ENCODE measurements at regions not wholly inside any gene's neighbourhood (a gene's known extent, or its start where the extent isn't known, plus 50 kb on each side); places are given as distances from the start of the nearest gene placed in this dataset.

DNA sequence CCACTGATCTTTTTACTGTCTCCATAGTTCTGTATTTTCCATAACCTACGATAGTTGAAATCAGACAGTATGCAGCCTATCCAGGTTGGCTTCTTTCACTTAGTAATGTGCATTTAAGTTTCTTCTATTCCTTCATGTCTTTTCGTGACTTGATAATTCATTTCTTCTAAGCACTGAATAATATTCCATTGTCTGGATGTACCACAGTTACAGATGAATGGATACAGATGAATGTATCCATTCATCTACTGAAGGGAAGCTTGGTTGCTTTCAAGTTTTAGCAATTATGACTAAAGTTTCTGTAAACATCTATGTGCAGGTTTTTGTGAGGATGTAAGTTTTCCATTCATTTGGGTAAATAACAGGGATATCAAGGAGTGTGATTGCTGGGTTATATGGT is 124.8 kb downstream of the NSUN3 start:
- H3K9me3 ChIP-seq (ENCODE audit: insufficient read depth, low read length, severe bottlenecking) = no peaks in the 10 kb centered on the region
- TF ChIP-seq EZH2 (IDR thresholded peaks at IDR 0.05; ENCODE audit: borderline replicate concordance, low read depth, low read length, severe bottlenecking) = no peak
- TF ChIP-seq, protein P1, sequence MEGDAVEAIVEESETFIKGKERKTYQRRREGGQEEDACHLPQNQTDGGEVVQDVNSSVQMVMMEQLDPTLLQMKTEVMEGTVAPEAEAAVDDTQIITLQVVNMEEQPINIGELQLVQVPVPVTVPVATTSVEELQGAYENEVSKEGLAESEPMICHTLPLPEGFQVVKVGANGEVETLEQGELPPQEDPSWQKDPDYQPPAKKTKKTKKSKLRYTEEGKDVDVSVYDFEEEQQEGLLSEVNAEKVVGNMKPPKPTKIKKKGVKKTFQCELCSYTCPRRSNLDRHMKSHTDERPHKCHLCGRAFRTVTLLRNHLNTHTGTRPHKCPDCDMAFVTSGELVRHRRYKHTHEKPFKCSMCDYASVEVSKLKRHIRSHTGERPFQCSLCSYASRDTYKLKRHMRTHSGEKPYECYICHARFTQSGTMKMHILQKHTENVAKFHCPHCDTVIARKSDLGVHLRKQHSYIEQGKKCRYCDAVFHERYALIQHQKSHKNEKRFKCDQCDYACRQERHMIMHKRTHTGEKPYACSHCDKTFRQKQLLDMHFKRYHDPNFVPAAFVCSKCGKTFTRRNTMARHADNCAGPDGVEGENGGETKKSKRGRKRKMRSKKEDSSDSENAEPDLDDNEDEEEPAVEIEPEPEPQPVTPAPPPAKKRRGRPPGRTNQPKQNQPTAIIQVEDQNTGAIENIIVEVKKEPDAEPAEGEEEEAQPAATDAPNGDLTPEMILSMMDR (IDR thresholded peaks at IDR 0.05; ENCODE audit: borderline replicate concordance, extremely low read depth, low read length, poor library complexity, severe bottlenecking) = no peak
- no peak overlapping the region for H3K4me3 ChIP-seq (ENCODE audit: low read depth in 1 of 2, low read length in 2 of 2)
- no peak overlapping the region for H3K27ac ChIP-seq (ENCODE audit: low read length)
- ATAC-seq (ENCODE audit: insufficient read depth, low read depth) = no peak
- no peaks in the 10 kb centered on the region for H3K36me3 ChIP-seq (ENCODE audit: insufficient read depth, low read length)
- H4K20me1 ChIP-seq (ENCODE audit: insufficient read depth, low read length) = no peaks in the 10 kb centered on the region
- H3K4me2 ChIP-seq (ENCODE audit: insufficient read depth, low read length) = no peak overlapping the region
- no peaks in the 10 kb centered on the region for H3K4me1 ChIP-seq (ENCODE audit: insufficient read depth, low read length)
- no peak overlapping the region for H3K9ac ChIP-seq (ENCODE audit: low read depth, low read length)
- no peaks in the 10 kb centered on the region for H3K79me2 ChIP-seq (ENCODE audit: insufficient read depth, low read length)
- H2AFZ ChIP-seq (ENCODE audit: low read depth, low read length) = no peak overlapping the region
- no peak for DNase-seq
- no peaks in the 10 kb centered on the region for H3K27me3 ChIP-seq (ENCODE audit: insufficient read depth, low read length, poor library complexity)

GRCh38 chr3:94195381-94195780 is 132.5 kb downstream of the NSUN3 start:
- no peak for ATAC-seq (ENCODE audit: insufficient read depth, low read depth)
- Histone ChIP-seq H3K9me3 (ENCODE audit: insufficient read depth, low read length, severe bottlenecking) (no peaks in the 10 kb centered on the region), H3K4me3 (ENCODE audit: low read depth in 1 of 2, low read length in 2 of 2) (no peak overlapping the region), H4K20me1 (ENCODE audit: insufficient read depth, low read length) (no peaks in the 10 kb centered on the region), H3K4me1 (ENCODE audit: insufficient read depth, low read length) (no peaks in the 10 kb centered on the region), H3K79me2 (ENCODE audit: insufficient read depth, low read length) (no peaks in the 10 kb centered on the region), H3K4me2 (ENCODE audit: insufficient read depth, low read length) (no peak overlapping the region), H2AFZ (ENCODE audit: low read depth, low read length) (no peak overlapping the region), H3K27me3 (ENCODE audit: insufficient read depth, low read length, poor library complexity) (no peaks in the 10 kb centered on the region), H3K36me3 (ENCODE audit: insufficient read depth, low read length) (no peaks in the 10 kb centered on the region), H3K27ac (ENCODE audit: low read length) (no peak overlapping the region), H3K9ac (ENCODE audit: low read depth, low read length) (no peak overlapping the region)
- no peak for TF ChIP-seq EZH2 (IDR thresholded peaks at IDR 0.05; ENCODE audit: borderline replicate concordance, low read depth, low read length, severe bottlenecking)
- TF ChIP-seq, protein P1 (IDR thresholded peaks at IDR 0.05; ENCODE audit: borderline replicate concordance, extremely low read depth, low read length, poor library complexity, severe bottlenecking) = no peak
- no peak for DNase-seq

DNA sequence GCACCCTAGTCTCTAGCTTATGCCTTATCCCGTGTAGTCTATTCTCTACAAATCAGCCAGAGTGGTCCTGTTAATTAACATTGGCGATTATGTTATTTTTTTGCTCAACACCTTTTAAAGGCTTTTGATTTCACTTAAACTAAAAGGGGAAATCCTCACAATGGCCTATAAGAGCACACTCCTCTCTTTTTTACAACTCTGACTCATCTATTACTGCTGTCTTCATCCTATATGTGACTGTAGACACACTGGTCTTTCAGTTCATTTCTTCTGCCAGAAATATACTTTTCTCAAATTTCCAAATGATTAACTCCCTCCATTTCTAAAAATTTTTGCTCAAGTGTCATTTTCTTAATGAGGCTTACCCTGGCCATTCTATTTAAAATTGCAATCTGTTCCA is 143.4 kb downstream of the NSUN3 start:
- no peak overlapping the region for H3K4me2 ChIP-seq (ENCODE audit: insufficient read depth, low read length)
- H3K79me2 ChIP-seq (ENCODE audit: insufficient read depth, low read length) = no peaks in the 10 kb centered on the region
- no peaks in the 10 kb centered on the region for H3K36me3 ChIP-seq (ENCODE audit: insufficient read depth, low read length)
- H3K27ac ChIP-seq (ENCODE audit: low read length) = no peak overlapping the region
- DNase-seq = no peak
- no peak overlapping the region for H2AFZ ChIP-seq (ENCODE audit: low read depth, low read length)
- no peak for TF ChIP-seq EZH2 (IDR thresholded peaks at IDR 0.05; ENCODE audit: borderline replicate concordance, low read depth, low read length, severe bottlenecking)
- H4K20me1 ChIP-seq (ENCODE audit: insufficient read depth, low read length) = no peaks in the 10 kb centered on the region
- H3K4me3 ChIP-seq (ENCODE audit: low read depth in 1 of 2, low read length in 2 of 2) = no peak overlapping the region
- ATAC-seq (ENCODE audit: insufficient read depth, low read depth) = no peak
- no peaks in the 10 kb centered on the region for H3K4me1 ChIP-seq (ENCODE audit: insufficient read depth, low read length)
- no peak overlapping the region for H3K9ac ChIP-seq (ENCODE audit: low read depth, low read length)
- H3K9me3 ChIP-seq (ENCODE audit: insufficient read depth, low read length, severe bottlenecking) = no peaks in the 10 kb centered on the region
- H3K27me3 ChIP-seq (ENCODE audit: insufficient read depth, low read length, poor library complexity) = no peaks in the 10 kb centered on the region

DNA sequence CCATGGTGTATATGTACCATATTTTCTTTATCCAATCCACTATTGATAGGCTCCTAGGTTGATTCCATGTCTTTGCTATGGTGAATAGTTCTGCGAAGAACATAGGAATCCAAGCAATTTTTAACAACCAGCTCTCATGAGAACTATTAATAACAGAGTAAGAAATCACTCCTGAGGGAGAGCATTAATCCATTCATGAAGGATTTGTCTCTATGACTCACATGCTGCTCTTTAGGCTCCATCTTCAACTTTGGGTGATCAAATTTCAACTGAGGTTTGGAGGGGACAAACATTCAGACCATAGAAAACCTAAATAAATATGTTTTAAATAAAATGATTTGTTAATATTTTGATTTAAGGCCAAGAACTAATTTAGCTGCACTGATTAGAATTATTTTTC is 147.4 kb downstream of the NSUN3 start:
- Histone ChIP-seq H3K79me2 (ENCODE audit: insufficient read depth, low read length) (no peaks in the 10 kb centered on the region), H3K4me1 (ENCODE audit: insufficient read depth, low read length) (no peaks in the 10 kb centered on the region), H3K4me2 (ENCODE audit: insufficient read depth, low read length) (no peak overlapping the region), H2AFZ (ENCODE audit: low read depth, low read length) (no peak overlapping the region), H3K27ac (ENCODE audit: low read length) (no peak overlapping the region), H4K20me1 (ENCODE audit: insufficient read depth, low read length) (no peaks in the 10 kb centered on the region), H3K9me3 (ENCODE audit: insufficient read depth, low read length, severe bottlenecking) (no peaks in the 10 kb centered on the region), H3K27me3 (ENCODE audit: insufficient read depth, low read length, poor library complexity) (no peaks in the 10 kb centered on the region), H3K36me3 (ENCODE audit: insufficient read depth, low read length) (no peaks in the 10 kb centered on the region), H3K9ac (ENCODE audit: low read depth, low read length) (no peak overlapping the region), H3K4me3 (ENCODE audit: low read depth in 1 of 2, low read length in 2 of 2) (no peak overlapping the region)
- DNase-seq = no peak
- no peak for ATAC-seq (ENCODE audit: insufficient read depth, low read depth)
- no peak for TF ChIP-seq EZH2 (IDR thresholded peaks at IDR 0.05; ENCODE audit: borderline replicate concordance, low read depth, low read length, severe bottlenecking)
- TF ChIP-seq, protein P1 (IDR thresholded peaks at IDR 0.05; ENCODE audit: borderline replicate concordance, extremely low read depth, low read length, poor library complexity, severe bottlenecking) = no peak

Data from DND-41 (cell line).